Endothelial cell of umbilical vein (primary cell): ENCODE measurements at regions not wholly inside any gene's neighbourhood (a gene's known extent, or its start where the extent isn't known, plus 50 kb on each side); places are given as distances from the start of the nearest gene placed in this dataset.
"Not testable (repeated sequence)": the region's sequence is repeated elsewhere in the genome, so short reads cannot be mapped to it uniquely, and the experiment has no call there.

Source experiments
- BruUV-seq: library from RNA; stranded (reverse); fragments of 400-500 nt; replicated peaks from 2 replicates; lab custom pipeline; 2021; lab: Mats Ljungman, UMichigan
- CTCF ChIA-PET: fragments of 300-600, 350-600 bp; sonication (Branson Sonifier 250); formaldehyde crosslinking; loops from one replicate; lab custom pipeline; 2021; ENCODE audit warnings: antibody characterized with exemption, inconsistent platforms; lab: Charles Lee
- POLR2A ChIA-PET: fragments of 300-600, 350-600 bp; sonication (Branson Sonifier 250); formaldehyde crosslinking; loops from one replicate; lab custom pipeline; 2021; ENCODE audit warnings: antibody characterized with exemption, inconsistent platforms; lab: Charles Lee
- DNase-seq: peaks from one replicate; pipeline ENCODE4 v3.0.0-alpha.2; 2011; ENCODE audit warnings: low read depth, low spot score
- FAIRE-seq: peaks from 2 replicates; lab custom pipeline; 2011; peaks lifted over from hg19 to GRCh38; lab: Jason Lieb, UNC
- H2AFZ ChIP-seq: 2 replicates; pipeline ENCODE4 v1.6.0; 2012; ENCODE audit warnings: low read depth, low read length, control low read depth, inconsistent platforms
- H3K27ac ChIP-seq: 2 replicates; pipeline ENCODE4 v1.5.1; 2011; ENCODE audit warnings: low read depth, mild to moderate bottlenecking, control low read depth, low read length, moderate library complexity; ENCODE audit not compliant: insufficient read depth
- H3K27me3 ChIP-seq, 2 experiments: 2 replicates each; pipeline versions ENCODE4 v1.6.0 to v1.6.1; 2011; ENCODE audit warnings: low read length in 2 of 2, mixed read lengths in 1 of 2; ENCODE audit not compliant: control insufficient read depth in 2 of 2, insufficient read depth in 2 of 2
- H3K36me3 ChIP-seq, 2 experiments: 2 replicates in 1 of 2; 3 replicates in 1 of 2; pipeline ENCODE4 v1.5.1; 2011; ENCODE audit warnings: low read length in 2 of 2, mild to moderate bottlenecking in 1 of 2, moderate library complexity in 1 of 2; ENCODE audit not compliant: control insufficient read depth in 2 of 2, insufficient read depth in 2 of 2; ENCODE audit errors: extremely low read depth in 1 of 2
- H3K4me1 ChIP-seq: 3 replicates; pipeline ENCODE4 v1.5.1; 2011; ENCODE audit warnings: mild to moderate bottlenecking, low read length; ENCODE audit not compliant: control insufficient read depth, insufficient read depth; ENCODE audit errors: extremely low read depth
- H3K4me2 ChIP-seq: 2 replicates; pipeline ENCODE4 v1.6.1; 2011; ENCODE audit warnings: low read length, control low read depth, mixed read lengths; ENCODE audit not compliant: insufficient read depth
- H3K4me3 ChIP-seq, 3 experiments: fragments of 200-600 bp in 1 of 3; sonication (generic), shearing (Covaris generic) in 1 of 3; replicated peaks in 1 of 3; 2 replicates each; pipeline ENCODE4 v1.5.1; 2011 to 2016; ENCODE audit warnings: control low read depth in 3 of 3, low read length in 3 of 3, mild to moderate bottlenecking in 2 of 3, inconsistent platforms in 1 of 3, low read depth in 1 of 3, moderate library complexity in 1 of 3; ENCODE audit not compliant: insufficient read depth in 1 of 3
- H3K79me2 ChIP-seq: 2 replicates; pipeline ENCODE4 v1.6.0; 2012; ENCODE audit warnings: low read length, inconsistent platforms; ENCODE audit not compliant: control insufficient read depth, insufficient read depth
- H3K9ac ChIP-seq: replicated peaks from 2 replicates; pipeline ENCODE3; 2011; ENCODE audit warnings: low read length, control low read depth; ENCODE audit not compliant: insufficient read depth; ENCODE audit errors: extremely low read depth
- H3K9me1 ChIP-seq: replicated peaks from 3 replicates; pipeline ENCODE4 v1.6.0; 2011; ENCODE audit warnings: mild to moderate bottlenecking, low read length; ENCODE audit not compliant: control insufficient read depth, insufficient read depth; ENCODE audit errors: extremely low read depth
- H3K9me3 ChIP-seq: replicated peaks from 2 replicates; pipeline ENCODE4 v1.5.1; 2012; ENCODE audit warnings: low read length, inconsistent platforms; ENCODE audit not compliant: control insufficient read depth, insufficient read depth
- H4K20me1 ChIP-seq: replicated peaks from 2 replicates; pipeline ENCODE3; 2011; ENCODE audit warnings: mild to moderate bottlenecking, low read length; ENCODE audit not compliant: control insufficient read depth, insufficient read depth; ENCODE audit errors: extremely low read depth
- CTCF ChIP-seq, 2 donors: IDR thresholded peaks; 1 replicate in 1 of 2; 2 replicates in 1 of 2; pipeline ENCODE4 v1.5.1; 2011; ENCODE audit warnings: low read length in 2 of 2, mild to moderate bottlenecking in 2 of 2, moderate library complexity in 2 of 2, control low read depth in 1 of 2, inconsistent platforms in 1 of 2, low read depth in 1 of 2; ENCODE audit not compliant: insufficient read depth in 1 of 2; ENCODE audit errors: extremely low read depth in 1 of 2
- EZH2 ChIP-seq: IDR thresholded peaks from 2 replicates; pipeline ENCODE4 v1.6.1; 2012; ENCODE audit warnings: borderline replicate concordance, low read depth, mild to moderate bottlenecking, moderate library complexity, low read length, inconsistent platforms; ENCODE audit not compliant: severe bottlenecking
- FOS ChIP-seq: IDR thresholded peaks from 2 replicates; pipeline ENCODE4 v1.6.1; 2011; ENCODE audit warnings: mild to moderate bottlenecking, low read length, moderate library complexity, borderline replicate concordance; ENCODE audit not compliant: insufficient read depth
- JUN ChIP-seq: IDR thresholded peaks from 2 replicates; pipeline ENCODE4 v1.6.1; 2011; ENCODE audit warnings: borderline replicate concordance, low read depth; ENCODE audit not compliant: insufficient read length, insufficient read depth
- MYC ChIP-seq: IDR thresholded peaks from one replicate; pipeline ENCODE4 v1.6.1; 2011; ENCODE audit warnings: mild to moderate bottlenecking, low read depth, low read length
- POLR2A ChIP-seq: IDR thresholded peaks from 2 replicates; pipeline ENCODE4 v1.6.1; 2012; ENCODE audit warnings: low read depth, mild to moderate bottlenecking, control low read depth, low read length
- POLR2AphosphoS5 ChIP-seq: IDR thresholded peaks from 2 replicates; pipeline ENCODE4 v1.6.1; 2012; ENCODE audit warnings: low read depth, mild to moderate bottlenecking, control low read depth, low read length, moderate library complexity; ENCODE audit not compliant: insufficient read depth
- dilution Hi-C: fragments of 300-500 bp; cut with MboI; formaldehyde crosslinking; loops from one replicate; pipeline ENCODE4 v1.15.0; 2019; ENCODE audit warnings: low sequenced_read_pairs; ENCODE audit not compliant: extremely low pct_ligation_motif_present
- intact Hi-C: fragments of 100-400 bp; cut with micrococcal nuclease; formaldehyde crosslinking; loops from one replicate; pipeline ENCODE4 v1.10.0; 2022
- TF ChIP-seq, protein P1 (sequence below): IDR thresholded peaks from 2 replicates; pipeline ENCODE4 v1.6.1; 2011; ENCODE audit not compliant: insufficient read depth, insufficient read length

DNA sequence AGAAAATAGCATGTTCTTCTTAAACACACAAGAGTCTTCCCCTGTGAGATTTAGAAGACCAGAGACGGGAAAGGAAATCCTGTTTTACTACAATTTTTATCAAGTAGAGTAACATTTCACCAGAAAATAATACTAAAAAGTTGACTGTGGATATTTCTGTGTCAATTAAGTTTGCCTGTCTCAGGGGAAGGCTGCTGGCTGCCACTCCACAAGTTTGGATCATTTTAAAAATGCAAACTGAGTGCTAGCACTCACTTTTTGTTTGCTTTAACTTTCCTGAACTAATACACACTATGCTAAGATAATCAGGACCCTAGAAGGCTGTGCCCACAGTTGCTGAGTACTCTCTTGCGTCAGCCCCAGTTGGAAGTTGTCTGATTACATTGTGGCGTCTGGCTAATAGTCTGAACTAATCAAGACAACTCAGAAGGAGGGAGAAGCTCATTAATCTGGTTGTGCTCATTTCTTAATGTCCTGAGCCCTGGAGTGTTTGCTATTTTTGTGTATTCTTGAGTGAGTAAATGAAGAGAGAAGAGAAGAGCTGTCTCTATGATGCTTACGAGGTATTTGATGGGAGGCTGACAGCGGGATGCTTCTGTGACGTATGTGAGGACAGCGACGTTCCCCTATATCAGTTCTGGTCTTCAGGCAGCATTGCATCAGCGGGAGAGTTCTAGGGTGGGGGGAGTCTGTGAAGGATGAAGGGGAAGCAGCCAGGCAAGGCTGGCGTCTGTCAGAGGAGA, 664.2 kb downstream of the QKI start:
- DNase-seq: no peak
- Histone ChIP-seq H4K20me1 (no peaks in the 10 kb centered on the region), H3K27me3 (no peaks in the 10 kb centered on the region), H3K4me3 (no peak overlapping the region), H3K27ac (no peak overlapping the region), H3K79me2 (no peaks in the 10 kb centered on the region), H3K4me2 (no peak overlapping the region), H3K9me3 (no peaks in the 10 kb centered on the region), H3K36me3 (no peaks in the 10 kb centered on the region), H3K4me1 (no peaks in the 10 kb centered on the region), H3K9ac (no peak overlapping the region), H2AFZ (no peak overlapping the region), H3K9me1 (no peaks in the 10 kb centered on the region)
- CTCF ChIA-PET: no interaction called here
- BruUV-seq: no TSS peak
- no peak for FAIRE-seq
- TF ChIP-seq POLR2AphosphoS5 (no peak), EZH2 (no peak), FOS (no peak), JUN (no peak), POLR2A (no peak), MYC (no peak), CTCF (IDR thresholded peaks at IDR 0.05; ENCODE audit: extremely low read depth in 1 of 2, insufficient read depth in 1 of 2, low read depth in 1 of 2, low read length in 2 of 2) (no peak)
- TF ChIP-seq, protein P1, sequence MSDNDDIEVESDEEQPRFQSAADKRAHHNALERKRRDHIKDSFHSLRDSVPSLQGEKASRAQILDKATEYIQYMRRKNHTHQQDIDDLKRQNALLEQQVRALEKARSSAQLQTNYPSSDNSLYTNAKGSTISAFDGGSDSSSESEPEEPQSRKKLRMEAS: no peak
- POLR2A ChIA-PET: no interaction called here
- intact Hi-C loops (no loop called here), dilution Hi-C loops (no loop called here)

DNA sequence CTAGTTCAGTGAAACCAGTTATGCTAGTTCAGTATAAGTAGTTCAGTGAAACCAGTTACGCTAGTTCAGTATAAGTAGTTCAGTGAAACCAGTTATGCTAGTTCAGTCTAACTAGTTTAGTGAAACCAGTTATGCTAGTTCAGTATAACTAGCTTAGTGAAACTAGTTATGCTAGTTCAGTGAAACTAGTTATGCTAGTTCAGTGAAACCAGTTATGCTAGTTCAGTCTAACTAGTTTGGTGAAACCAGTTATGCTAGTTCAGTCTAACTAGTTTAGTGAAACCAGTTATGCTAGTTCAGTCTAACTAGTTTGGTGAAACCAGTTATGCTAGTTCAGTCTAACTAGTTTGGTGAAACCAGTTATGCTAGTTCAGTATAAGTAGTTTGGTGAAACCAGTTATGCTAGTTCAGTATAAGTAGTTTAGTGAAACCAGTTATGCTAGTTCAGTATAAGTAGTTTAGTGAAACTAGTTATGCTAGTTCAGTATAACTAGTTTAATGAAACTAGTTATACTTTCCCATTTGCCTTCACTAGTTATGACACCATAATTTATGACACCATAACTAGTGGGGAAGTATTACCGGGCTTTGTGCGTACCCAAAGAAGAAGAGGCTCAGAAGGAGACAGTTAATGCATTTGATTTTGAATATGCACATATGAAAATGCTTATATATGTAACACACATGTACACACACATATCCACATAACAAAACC, 662.5 kb downstream of the QKI start:
- intact Hi-C loops, FAIRE-seq, H2AFZ ChIP-seq, H3K36me3 ChIP-seq, POLR2A ChIA-PET, H3K9me1 ChIP-seq, H3K9me3 ChIP-seq, H3K27ac ChIP-seq, H3K4me2 ChIP-seq, H4K20me1 ChIP-seq, CTCF ChIA-PET, H3K4me3 ChIP-seq, DNase-seq, H3K4me1 ChIP-seq, H3K79me2 ChIP-seq, dilution Hi-C loops, BruUV-seq, H3K9ac ChIP-seq, H3K27me3 ChIP-seq: not testable (repeated sequence)
